GM19463 (cell line): ENCODE measurements at regions not wholly inside any gene's neighbourhood (a gene's known extent, or its start where the extent isn't known, plus 50 kb on each side); places are given as distances from the start of the nearest gene placed in this dataset.
"Not testable (repeated sequence)": the region's sequence is repeated elsewhere in the genome, so short reads cannot be mapped to it uniquely, and the experiment has no call there.

ENCODE experiments used
- ATAC-seq: cut with Tn5 transposase; IDR thresholded peaks from one replicate; pipeline ENCODE4 v1.9.1; 2021; ENCODE audit warnings: mild to moderate bottlenecking, moderate library complexity; ENCODE audit not compliant: unreplicated experiment

- ATAC-seq = no peak
Observed at GRCh38 chr17:63286254-63286653, 159.9 kb downstream of the CYB561 start.

GRCh38 chr17:63287006-63287405 lies 159.1 kb downstream of the CYB561 start:
- not testable (repeated sequence) for ATAC-seq

GRCh38 chr17:63289931-63290330 lies 156.2 kb downstream of the CYB561 start:
- ATAC-seq = no peak

- ATAC-seq = no peak
Observed at GRCh38 chr17:63290351-63290750, 155.8 kb downstream of the CYB561 start.

- no peak for ATAC-seq
Observed at GRCh38 chr17:63290784-63291183, 155.3 kb downstream of the CYB561 start.

GRCh38 chr17:63291258-63291657 lies 154.8 kb downstream of the CYB561 start:
- ATAC-seq = no peak

- no peak for ATAC-seq
Observed at GRCh38 chr17:63292421-63292820, 153.7 kb downstream of the CYB561 start.

GRCh38 chr17:63293323-63294075 lies 152.6 kb downstream of the CYB561 start:
- ATAC-seq = no peak

GRCh38 chr17:63294776-63295175 lies 151.3 kb downstream of the CYB561 start:
- ATAC-seq = no peak

GRCh38 chr17:63295288-63295687 lies 150.8 kb downstream of the CYB561 start:
- ATAC-seq = no peak

GRCh38 chr17:63295839-63296590 lies 150.1 kb downstream of the CYB561 start:
- no peak for ATAC-seq

GRCh38 chr17:63298916-63299315 lies 147.2 kb downstream of the CYB561 start:
- ATAC-seq = not testable (repeated sequence)

GRCh38 chr17:63304704-63305261 lies 141.3 kb downstream of the CYB561 start:
- ATAC-seq = no peak

- no peak for ATAC-seq
Observed at GRCh38 chr17:63305857-63306256, 140.2 kb downstream of the CYB561 start.

GRCh38 chr17:63306855-63307254 lies 139.3 kb downstream of the CYB561 start:
- ATAC-seq = no peak

- no peak for ATAC-seq
Observed at GRCh38 chr17:63308272-63308671, 137.8 kb downstream of the CYB561 start.

- ATAC-seq = no peak
Observed at GRCh38 chr17:63309021-63309420, 137.1 kb downstream of the CYB561 start.

- ATAC-seq = no peak
Observed at GRCh38 chr17:63311416-63311937, 134.6 kb downstream of the CYB561 start.

GRCh38 chr17:63314761-63315160 lies 131.3 kb downstream of the CYB561 start:
- ATAC-seq = no peak

- ATAC-seq = no peak
Observed at GRCh38 chr17:63316100-63316499, 130.0 kb downstream of the CYB561 start.

GRCh38 chr17:63317166-63317840 lies 128.8 kb downstream of the CYB561 start:
- ATAC-seq = no peak
